GM19239 (cell line): ENCODE measurements at regions not wholly inside any gene's neighbourhood (a gene's known extent, or its start where the extent isn't known, plus 50 kb on each side); places are given as distances from the start of the nearest gene placed in this dataset.
"Not testable (repeated sequence)": the region's sequence is repeated elsewhere in the genome, so short reads cannot be mapped to it uniquely, and the experiment has no call there.

Source experiments
- DNase-seq: peaks from one replicate; pipeline ENCODE4 v3.0.0; 2011; ENCODE audit warnings: low spot score; ENCODE audit not compliant: insufficient read length
- FAIRE-seq: peaks from 2 replicates; lab custom pipeline; 2011; peaks lifted over from hg19 to GRCh38; lab: Jason Lieb, UNC

GRCh38 chr12:88707800-88708199 lies 127.5 kb upstream of the KITLG start:
- FAIRE-seq, result no peak

DNA sequence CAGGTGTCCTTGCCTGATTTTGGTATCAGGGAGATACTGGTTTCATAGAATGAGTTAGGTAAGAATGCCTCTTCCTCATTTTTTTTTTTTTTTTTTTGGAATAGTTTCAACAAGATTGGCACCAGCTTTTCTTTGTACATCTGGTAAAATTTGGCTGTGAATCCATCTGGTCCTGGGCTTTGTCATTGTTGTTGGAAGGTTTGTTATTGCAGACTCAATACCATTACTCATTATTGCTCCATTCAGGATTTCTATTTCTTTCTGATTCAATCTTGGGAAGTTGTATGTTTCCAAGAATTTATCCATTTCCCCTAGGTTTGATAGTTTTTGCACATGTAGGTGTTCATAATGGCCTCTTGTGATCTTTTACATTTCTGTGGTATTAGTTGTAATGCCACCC lies 126.0 kb upstream of the KITLG start:
- FAIRE-seq, result no peak
- DNase-seq, result no peak

More at GRCh38 chr12:88707800-88708199, 127.5 kb upstream of the KITLG start:
- no peak for DNase-seq

GRCh38 chr12:88703790-88704189 lies 123.5 kb upstream of the KITLG start:
- FAIRE-seq (no peak), DNase-seq (no peak)

GRCh38 chr12:88698471-88698870 lies 118.2 kb upstream of the KITLG start:
- no peak for FAIRE-seq
- no peak for DNase-seq

- FAIRE-seq, result no peak
- no peak for DNase-seq
Measured at GRCh38 chr12:88693837-88694445, 113.7 kb upstream of the KITLG start.

GRCh38 chr12:88691811-88692210 lies 111.5 kb upstream of the KITLG start:
- no peak for DNase-seq
- FAIRE-seq, result no peak

- no peak for DNase-seq
Measured at GRCh38 chr12:88684610-88685009, 104.3 kb upstream of the KITLG start.

DNA sequence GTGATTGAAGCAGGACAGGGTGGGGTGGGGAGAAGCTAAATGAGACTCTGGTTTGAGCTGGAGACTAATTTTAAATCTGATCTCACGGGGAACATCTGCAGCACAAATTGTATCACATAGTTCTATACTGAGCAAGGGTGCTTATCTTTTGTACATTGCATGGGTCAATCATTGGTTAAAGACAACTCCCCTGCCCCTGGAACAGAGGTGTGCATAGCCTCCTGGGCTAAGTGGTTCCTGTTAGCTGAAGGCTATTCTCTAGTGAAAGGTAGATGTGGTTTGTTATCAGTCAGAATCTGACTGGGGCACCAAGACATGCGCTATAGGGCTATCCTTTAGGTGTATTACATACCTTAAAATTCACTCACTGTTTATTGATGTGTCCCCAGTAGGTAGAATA lies 103.9 kb upstream of the KITLG start:
- FAIRE-seq, result no peak
- no peak for DNase-seq

More at GRCh38 chr12:88684610-88685009, 104.3 kb upstream of the KITLG start:
- FAIRE-seq, result no peak

- DNase-seq (no peak), FAIRE-seq (no peak)
Measured at GRCh38 chr12:88683628-88684027, 103.4 kb upstream of the KITLG start.

- FAIRE-seq (no peak), DNase-seq (no peak)
Measured at GRCh38 chr12:88681271-88681670, 101.0 kb upstream of the KITLG start.

DNA sequence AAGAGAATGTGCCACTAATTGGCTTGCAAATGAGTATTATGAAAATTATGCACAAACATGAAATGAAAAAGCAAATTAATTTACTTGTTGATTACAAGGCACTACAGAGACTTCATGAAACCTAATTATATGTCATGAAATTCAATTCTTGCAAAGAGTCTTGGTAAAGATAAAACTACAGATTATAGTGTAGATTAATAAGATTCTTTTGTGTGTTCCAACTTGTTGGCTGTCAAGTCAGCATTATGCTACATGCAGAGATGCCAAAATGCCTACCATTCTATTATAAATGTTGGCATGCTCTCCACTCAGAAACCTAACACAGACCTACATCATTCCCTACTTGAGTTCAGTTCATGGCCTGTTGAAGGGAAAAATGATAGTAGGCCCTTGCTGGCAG lies 97.2 kb upstream of the KITLG start:
- DNase-seq, result no peak
- FAIRE-seq, result no peak

DNA sequence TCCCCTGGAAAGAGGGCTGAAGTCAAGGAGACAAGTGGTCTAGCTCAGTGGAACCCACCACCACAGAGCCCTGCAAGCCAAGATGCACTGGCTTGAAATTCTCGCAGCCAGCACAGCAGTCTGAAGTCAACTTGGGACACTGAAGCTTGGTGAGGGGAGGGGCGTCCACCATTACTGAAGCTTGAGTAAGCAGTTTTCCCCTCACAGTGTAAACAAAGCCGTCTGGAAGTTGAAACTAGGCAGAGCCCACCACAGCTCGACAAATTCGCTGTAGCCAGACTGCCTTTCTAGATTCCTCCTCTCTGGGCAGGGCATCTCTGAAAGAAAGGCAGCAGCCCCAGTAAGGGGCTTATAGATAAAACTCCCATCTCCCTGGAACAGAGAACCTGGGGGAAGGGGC lies 87.3 kb upstream of the KITLG start:
- FAIRE-seq, DNase-seq: not testable (repeated sequence)

DNA sequence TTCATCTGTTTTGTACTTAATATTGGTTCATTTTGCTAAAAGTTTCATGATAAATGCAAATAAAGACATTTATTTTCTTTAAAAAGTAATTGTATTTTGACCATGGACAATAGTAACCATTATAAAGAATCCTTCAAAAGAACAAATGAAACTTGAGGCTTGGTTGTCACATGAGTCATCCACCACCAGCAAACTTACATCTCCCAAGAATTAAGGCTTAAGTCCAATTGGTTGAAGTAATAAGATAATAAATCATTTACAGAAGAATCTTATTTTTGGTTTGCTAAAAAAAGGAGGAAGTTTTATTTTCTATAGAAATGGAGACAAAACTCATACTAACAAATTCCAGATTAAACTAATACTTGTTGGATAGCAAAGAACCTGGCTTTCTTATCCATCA lies 84.8 kb upstream of the KITLG start:
- FAIRE-seq, result no peak
- no peak for DNase-seq

- no peak for FAIRE-seq
- DNase-seq, result no peak
Measured at GRCh38 chr12:88662961-88663360, 82.7 kb upstream of the KITLG start.

- FAIRE-seq (no peak), DNase-seq (no peak)
Measured at GRCh38 chr12:88662093-88662492, 81.8 kb upstream of the KITLG start.

- no peak for DNase-seq
- no peak for FAIRE-seq
Measured at GRCh38 chr12:88658009-88658408, 77.7 kb upstream of the KITLG start.

DNA sequence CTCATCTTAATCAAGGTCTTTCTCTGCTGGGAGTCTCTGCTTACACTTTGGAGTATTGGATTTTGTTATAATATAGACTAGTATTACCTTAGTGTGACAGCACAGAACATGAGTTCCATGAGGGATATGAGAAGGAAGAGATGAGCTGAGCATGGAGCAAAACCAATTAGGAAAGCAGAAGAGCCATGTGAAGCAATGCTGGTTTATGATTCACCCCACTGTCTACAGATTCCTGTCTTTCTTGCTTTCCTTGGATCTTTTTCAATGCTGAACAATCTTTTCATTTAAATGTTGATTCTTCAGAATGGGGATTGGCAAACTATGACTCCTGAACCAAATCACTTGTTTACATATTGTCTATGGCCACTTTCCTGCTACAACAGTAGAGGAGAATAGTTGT lies 70.4 kb upstream of the KITLG start:
- DNase-seq (no peak), FAIRE-seq (no peak)

- no peak for FAIRE-seq
- DNase-seq, result no peak
Measured at GRCh38 chr12:88648625-88649024, 68.4 kb upstream of the KITLG start.

- FAIRE-seq, result no peak
Measured at GRCh38 chr12:88646824-88647223, 66.6 kb upstream of the KITLG start.

DNA sequence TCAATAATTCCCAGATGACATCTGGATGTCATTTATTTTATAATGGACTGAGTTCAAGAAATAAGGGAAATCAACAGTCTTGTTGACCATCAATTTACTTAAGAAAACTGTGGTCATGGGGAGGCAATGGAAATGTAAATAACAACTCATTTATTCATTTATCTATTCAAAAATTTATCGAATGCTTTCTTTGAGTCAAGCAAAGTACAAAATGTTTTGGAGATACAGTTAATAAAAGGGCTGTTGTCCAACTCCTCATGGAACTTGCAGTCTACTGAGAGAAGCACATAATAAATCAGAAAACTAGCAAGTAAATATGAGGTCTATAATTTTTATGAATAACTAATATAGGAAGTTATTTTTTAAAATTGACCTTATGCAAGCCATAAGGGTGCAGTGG lies 65.5 kb upstream of the KITLG start:
- FAIRE-seq, result no peak
- DNase-seq, result no peak

More at GRCh38 chr12:88646824-88647223, 66.6 kb upstream of the KITLG start:
- DNase-seq, result no peak

DNA sequence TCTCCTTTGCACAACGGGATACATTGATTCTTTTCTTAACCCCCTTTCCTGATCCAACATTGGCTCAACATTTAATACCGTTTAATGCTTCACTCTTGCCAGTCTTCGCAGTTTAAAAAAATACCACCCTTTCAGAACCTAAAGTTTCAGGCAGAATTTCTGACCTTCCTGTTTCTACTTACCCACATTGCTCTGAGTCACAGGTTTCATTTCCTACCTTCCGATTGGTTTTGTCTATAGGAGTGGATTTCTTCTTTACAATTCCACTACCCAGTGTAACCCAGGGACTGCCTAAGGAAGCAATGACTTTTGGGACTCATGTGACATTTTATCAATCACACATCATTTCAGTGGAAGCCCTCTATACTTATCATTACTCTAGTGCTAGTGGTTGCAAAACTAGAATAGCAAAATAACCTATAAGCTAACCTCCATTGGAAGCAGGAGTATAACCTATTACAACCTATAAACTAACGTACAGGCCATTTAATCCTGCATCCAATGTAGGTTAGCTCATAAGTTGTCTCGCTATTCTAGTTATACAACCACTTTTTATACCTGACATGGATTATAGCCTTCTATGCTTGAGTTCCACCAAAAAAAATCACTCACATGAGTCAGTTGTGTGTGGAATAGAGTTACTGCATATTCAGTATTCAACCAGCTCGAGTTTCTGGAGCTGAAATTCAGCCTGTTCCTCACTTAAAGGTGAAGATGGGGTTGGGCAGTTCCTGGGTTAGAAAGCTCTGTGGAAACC lies 64.9 kb upstream of the KITLG start:
- no peak for DNase-seq
- no peak for FAIRE-seq

DNA sequence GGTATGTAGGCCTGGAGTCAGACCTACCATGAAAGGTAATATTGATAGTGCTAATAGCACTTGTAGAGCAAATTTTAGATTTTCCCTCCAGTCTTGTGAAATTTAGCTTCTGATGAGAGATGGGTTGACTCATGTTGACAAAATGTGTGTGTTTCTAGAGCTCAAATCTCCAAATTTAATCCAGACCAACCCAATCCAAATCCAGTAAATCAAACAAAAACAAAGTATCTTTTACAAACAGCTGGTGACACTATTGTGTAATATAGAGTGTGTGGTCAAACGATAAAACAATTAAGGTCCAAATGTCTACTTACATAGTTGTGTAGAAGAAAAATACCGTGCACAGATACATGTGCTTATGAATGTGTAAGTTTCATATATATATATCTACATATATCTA lies 63.4 kb upstream of the KITLG start:
- DNase-seq, result no peak
- FAIRE-seq, result no peak
